ENCODE measurements at regions not wholly inside any gene's neighbourhood (a gene's known extent, or its start where the extent isn't known, plus 50 kb on each side); places are given as distances from the start of the nearest gene placed in this dataset.

DNA sequence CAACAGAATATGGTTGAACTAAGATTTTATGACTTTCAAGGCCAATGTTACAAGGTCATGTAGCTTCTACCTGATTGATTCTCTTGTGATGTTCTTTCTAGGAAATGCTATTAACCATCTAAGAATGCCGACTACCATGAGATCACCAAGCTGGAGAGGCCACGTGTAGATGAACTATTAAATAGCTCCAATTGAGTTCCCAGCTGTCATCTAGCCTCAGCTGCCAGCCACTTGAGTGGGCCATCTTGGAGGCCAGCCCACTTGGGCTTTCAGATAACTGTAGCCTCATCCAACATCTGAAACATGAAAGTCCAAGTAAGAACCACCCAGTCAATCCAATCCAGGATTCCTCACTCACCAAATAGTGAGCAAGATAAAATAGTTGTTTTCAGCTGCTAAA is 376.9 kb upstream of the TMEFF2 start:
- no peak for TF ChIP-seq ATF2 (tag by site-specific recombination; IDR thresholded peaks at IDR 0.05; ENCODE audit: low read depth)
- no peak for TF ChIP-seq CTCF (tag by site-specific recombination; IDR thresholded peaks at IDR 0.05)
- TF ChIP-seq, protein P1, sequence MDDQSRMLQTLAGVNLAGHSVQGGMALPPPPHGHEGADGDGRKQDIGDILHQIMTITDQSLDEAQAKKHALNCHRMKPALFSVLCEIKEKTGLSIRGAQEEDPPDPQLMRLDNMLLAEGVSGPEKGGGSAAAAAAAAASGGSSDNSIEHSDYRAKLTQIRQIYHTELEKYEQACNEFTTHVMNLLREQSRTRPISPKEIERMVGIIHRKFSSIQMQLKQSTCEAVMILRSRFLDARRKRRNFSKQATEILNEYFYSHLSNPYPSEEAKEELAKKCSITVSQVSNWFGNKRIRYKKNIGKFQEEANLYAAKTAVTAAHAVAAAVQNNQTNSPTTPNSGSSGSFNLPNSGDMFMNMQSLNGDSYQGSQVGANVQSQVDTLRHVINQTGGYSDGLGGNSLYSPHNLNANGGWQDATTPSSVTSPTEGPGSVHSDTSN (CRISPR knock-in tag; IDR thresholded peaks at IDR 0.05), result no peak
- TF ChIP-seq ZBTB8A (tag by site-specific recombination; IDR thresholded peaks at IDR 0.05), result no peak
- no peak for TF ChIP-seq ZSCAN30 (tag by site-specific recombination; IDR thresholded peaks at IDR 0.05)
